BLaER1 (cell line): ENCODE measurements at regions not wholly inside any gene's neighbourhood (a gene's known extent, or its start where the extent isn't known, plus 50 kb on each side); places are given as distances from the start of the nearest gene placed in this dataset.

Source experiments
- H3K27ac ChIP-seq: shearing (Covaris generic); formaldehyde crosslinking; 2 replicates; pipeline ENCODE4 v1.8.1; 2022
- H3K27me3 ChIP-seq: shearing (Covaris generic); formaldehyde crosslinking; 2 replicates; pipeline ENCODE4 v1.8.1; 2022
- H3K36me3 ChIP-seq: shearing (Covaris generic); formaldehyde crosslinking; 2 replicates; pipeline ENCODE4 v1.8.1; 2022
- H3K4me1 ChIP-seq: shearing (Covaris generic); formaldehyde crosslinking; 2 replicates; pipeline ENCODE4 v1.8.1; 2022
- H3K4me2 ChIP-seq: shearing (Covaris generic); formaldehyde crosslinking; 2 replicates; pipeline ENCODE4 v1.8.1; 2022
- H3K4me3 ChIP-seq: shearing (Covaris generic); formaldehyde crosslinking; 2 replicates; pipeline ENCODE4 v1.8.1; 2022
- H3K9ac ChIP-seq: shearing (Covaris generic); formaldehyde crosslinking; 2 replicates; pipeline ENCODE4 v1.8.1; 2022
- H3K9me3 ChIP-seq: shearing (Covaris generic); formaldehyde crosslinking; 2 replicates; pipeline ENCODE4 v1.8.1; 2022
- H4K20me1 ChIP-seq: shearing (Covaris generic); formaldehyde crosslinking; 2 replicates; pipeline ENCODE4 v1.8.1; 2022
- Cebpa-rat ChIP-seq: shearing (Covaris generic); IDR thresholded peaks from 2 replicates; pipeline ENCODE4 v1.8.1; 2022

DNA sequence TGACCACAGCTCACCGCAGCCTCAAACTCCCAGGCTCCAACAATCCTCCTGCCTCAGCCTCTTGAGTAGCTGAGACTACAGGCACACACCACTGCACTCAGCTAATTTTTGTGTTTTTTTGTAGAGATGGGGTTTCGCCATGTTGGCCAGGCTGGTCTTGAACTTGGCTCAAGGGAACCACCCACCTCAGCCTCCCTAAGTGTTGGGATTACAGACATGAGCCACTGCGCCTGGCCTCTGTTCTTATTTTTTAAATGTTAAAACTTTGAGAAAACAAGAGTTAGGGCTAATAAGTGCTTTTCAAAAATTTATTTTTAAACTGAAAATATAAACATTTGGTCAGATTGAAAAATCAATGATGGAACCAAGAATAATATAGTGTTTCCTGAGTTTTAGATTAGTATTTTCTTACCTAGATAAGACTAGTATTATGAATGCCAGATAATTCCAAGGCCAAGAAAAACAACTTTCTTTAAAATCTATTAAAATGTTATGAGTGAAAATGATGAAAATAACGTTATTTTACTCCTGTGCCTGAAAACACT is 66.2 kb upstream of the S1PR1 start:
- H4K20me1 ChIP-seq: no peaks in the 10 kb centered on the region

GRCh38 chr1:101167891-101168290 is 68.9 kb upstream of the S1PR1 start:
- Histone ChIP-seq H3K27ac (no peak overlapping the region), H3K4me3 (no peak overlapping the region), H3K27me3 (no peaks in the 10 kb centered on the region), H3K9me3 (no peaks in the 10 kb centered on the region), H4K20me1 (no peaks in the 10 kb centered on the region), H3K36me3 (no peaks in the 10 kb centered on the region), H3K9ac (no peak overlapping the region), H3K4me2 (no peak overlapping the region), H3K4me1 (no peaks in the 10 kb centered on the region)
- no peak for TF ChIP-seq Cebpa-rat

More for the DNA sequence above, 66.2 kb upstream of the S1PR1 start:
- Histone ChIP-seq H3K4me1 (no peaks in the 10 kb centered on the region), H3K27ac (no peak overlapping the region), H3K27me3 (no peaks in the 10 kb centered on the region), H3K4me3 (no peak overlapping the region), H3K9ac (no peak overlapping the region), H3K4me2 (no peak overlapping the region), H3K9me3 (no peaks in the 10 kb centered on the region), H3K36me3 (no peaks in the 10 kb centered on the region)
- TF ChIP-seq Cebpa-rat: no peak

DNA sequence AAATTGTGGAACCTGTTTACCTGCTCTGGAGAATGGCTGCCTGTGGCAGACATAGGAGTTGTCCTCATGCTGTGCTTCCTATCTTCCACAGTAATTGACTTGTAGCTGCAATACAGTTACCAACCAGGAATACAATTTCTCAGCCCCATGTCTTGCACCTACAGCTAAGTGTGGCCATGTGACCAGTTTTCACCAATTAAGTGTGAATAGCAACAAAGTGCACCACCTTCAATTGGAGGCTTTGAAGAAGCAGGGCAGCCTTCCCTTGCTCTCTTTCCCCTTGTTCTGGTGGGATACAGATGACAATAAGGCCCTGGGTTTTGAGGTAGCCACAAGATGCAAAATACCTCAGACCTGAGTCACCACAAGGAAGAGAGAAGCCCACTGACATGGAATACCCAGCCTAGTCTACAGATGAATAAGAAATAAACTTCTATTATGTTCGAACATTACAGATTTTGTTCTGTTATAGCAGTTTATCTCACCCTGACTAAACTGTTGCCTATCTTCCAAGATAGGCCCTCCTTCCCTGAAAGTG is 70.2 kb upstream of the S1PR1 start:
- no peak for TF ChIP-seq Cebpa-rat
- Histone ChIP-seq H3K36me3 (no peaks in the 10 kb centered on the region), H3K4me3 (no peak overlapping the region)

DNA sequence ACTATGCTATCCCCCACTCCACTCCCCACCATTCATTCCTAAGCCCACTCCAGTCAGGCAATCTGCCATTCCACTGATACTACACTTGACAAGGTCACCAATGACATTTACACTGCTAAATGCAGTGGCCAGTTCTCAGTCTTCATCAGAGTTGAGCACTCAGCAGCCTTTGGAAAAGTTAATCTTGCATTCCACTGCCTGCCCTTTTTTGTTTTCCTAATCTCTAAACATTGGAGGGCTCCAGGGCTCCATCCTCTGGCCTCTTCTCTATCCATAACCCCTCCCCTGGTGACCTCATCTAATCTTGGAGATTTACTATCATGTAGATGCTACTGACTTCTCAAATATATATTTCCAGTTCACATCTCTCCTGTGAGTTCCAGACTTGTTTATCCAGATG is 70.9 kb upstream of the S1PR1 start:
- Histone ChIP-seq H3K4me2 (no peak overlapping the region), H3K9me3 (no peaks in the 10 kb centered on the region), H3K36me3 (no peaks in the 10 kb centered on the region), H3K27me3 (no peaks in the 10 kb centered on the region), H3K4me3 (no peak overlapping the region), H3K4me1 (no peaks in the 10 kb centered on the region), H3K9ac (no peak overlapping the region), H3K27ac (no peak overlapping the region), H4K20me1 (no peaks in the 10 kb centered on the region)
- no peak for TF ChIP-seq Cebpa-rat

More for the DNA sequence above, 70.2 kb upstream of the S1PR1 start:
- Histone ChIP-seq H3K9me3 (no peaks in the 10 kb centered on the region), H3K4me1 (no peaks in the 10 kb centered on the region), H3K4me2 (no peak overlapping the region), H3K9ac (no peak overlapping the region), H3K27me3 (no peaks in the 10 kb centered on the region), H3K27ac (no peak overlapping the region), H4K20me1 (no peaks in the 10 kb centered on the region)

- Histone ChIP-seq H3K9ac (no peak overlapping the region), H3K27me3 (no peaks in the 10 kb centered on the region), H3K4me1 (no peaks in the 10 kb centered on the region), H3K4me3 (no peak overlapping the region), H4K20me1 (no peaks in the 10 kb centered on the region), H3K27ac (no peak overlapping the region), H3K4me2 (no peak overlapping the region), H3K36me3 (no peaks in the 10 kb centered on the region), H3K9me3 (no peaks in the 10 kb centered on the region)
- TF ChIP-seq Cebpa-rat: no peak
These were observed 71.3 kb upstream of the S1PR1 start for GRCh38 chr1:101165532-101165931.

- Histone ChIP-seq H3K4me2 (no peak overlapping the region), H3K9me3 (no peaks in the 10 kb centered on the region)
These were observed 72.0 kb upstream of the S1PR1 start for GRCh38 chr1:101164776-101165175.

DNA sequence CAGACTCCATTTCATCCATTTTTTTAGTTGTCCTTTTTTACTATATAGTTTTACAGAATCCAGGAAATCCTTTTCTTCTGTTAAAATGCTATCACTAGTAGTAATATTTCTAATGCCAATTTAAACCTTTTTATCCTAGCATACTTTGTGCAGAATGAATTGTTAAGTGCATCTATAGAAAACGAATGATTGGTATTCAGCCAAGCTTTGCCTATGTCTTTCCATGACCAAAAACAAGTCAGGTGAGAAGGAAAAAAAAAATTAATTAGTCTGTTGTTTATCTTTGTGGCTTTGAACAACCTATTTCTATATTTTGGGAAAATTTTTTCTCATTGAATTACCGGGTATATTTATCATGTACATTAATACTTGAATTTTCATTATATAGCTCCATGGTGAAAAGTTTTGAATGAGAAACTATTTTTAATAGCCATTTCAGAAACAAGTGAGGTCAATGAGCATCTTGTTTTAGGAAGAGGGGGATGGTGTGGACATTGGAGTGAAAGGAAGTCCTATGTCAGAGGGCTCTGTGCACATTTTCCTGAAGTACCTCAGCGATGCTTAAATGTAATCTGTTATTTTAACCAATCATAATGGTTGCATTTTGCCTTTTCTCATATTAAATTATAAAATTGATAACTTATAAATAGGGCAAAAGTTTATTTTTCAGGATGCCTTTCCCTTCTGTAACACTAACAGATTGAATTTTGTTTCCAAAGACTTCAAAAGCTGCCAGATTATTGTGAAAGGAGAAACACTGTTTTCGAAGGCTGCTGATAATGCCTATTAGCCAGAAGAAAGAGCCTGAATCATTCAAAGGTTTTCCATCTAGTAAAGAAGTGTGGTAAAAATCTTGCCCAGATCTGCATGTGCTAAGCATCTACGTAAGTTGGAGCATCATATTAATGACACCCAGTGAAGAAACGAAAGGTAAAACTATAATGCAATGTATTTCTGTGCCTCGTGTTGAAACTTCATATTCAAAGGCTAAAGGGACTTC is 73.8 kb upstream of the S1PR1 start:
- no peaks in the 10 kb centered on the region for H3K36me3 ChIP-seq
- H3K4me1 ChIP-seq: no peaks in the 10 kb centered on the region
- no peaks in the 10 kb centered on the region for H3K27me3 ChIP-seq
- H3K9me3 ChIP-seq: no peaks in the 10 kb centered on the region
- H3K9ac ChIP-seq: no peak overlapping the region
- H3K4me3 ChIP-seq: no peak overlapping the region
- no peak for TF ChIP-seq Cebpa-rat
- H3K27ac ChIP-seq: no peak overlapping the region
- no peaks in the 10 kb centered on the region for H4K20me1 ChIP-seq
- H3K4me2 ChIP-seq: no peak overlapping the region

More at GRCh38 chr1:101164776-101165175, 72.0 kb upstream of the S1PR1 start:
- no peaks in the 10 kb centered on the region for H3K4me1 ChIP-seq
- TF ChIP-seq Cebpa-rat: no peak
- no peak overlapping the region for H3K9ac ChIP-seq
- no peaks in the 10 kb centered on the region for H3K27me3 ChIP-seq
- H4K20me1 ChIP-seq: no peaks in the 10 kb centered on the region
- no peak overlapping the region for H3K27ac ChIP-seq
- H3K36me3 ChIP-seq: no peaks in the 10 kb centered on the region
- no peak overlapping the region for H3K4me3 ChIP-seq

- no peaks in the 10 kb centered on the region for H3K27me3 ChIP-seq
- no peaks in the 10 kb centered on the region for H3K9me3 ChIP-seq
- no peak overlapping the region for H3K27ac ChIP-seq
- no peaks in the 10 kb centered on the region for H3K4me1 ChIP-seq
- no peak overlapping the region for H3K9ac ChIP-seq
- no peaks in the 10 kb centered on the region for H3K36me3 ChIP-seq
- no peak overlapping the region for H3K4me2 ChIP-seq
- H4K20me1 ChIP-seq: no peaks in the 10 kb centered on the region
- no peak overlapping the region for H3K4me3 ChIP-seq
- no peak for TF ChIP-seq Cebpa-rat
These were observed 74.5 kb upstream of the S1PR1 start for GRCh38 chr1:101162300-101162699.

- no peaks in the 10 kb centered on the region for H3K27me3 ChIP-seq
- no peak overlapping the region for H3K4me2 ChIP-seq
- no peak overlapping the region for H3K4me3 ChIP-seq
- no peaks in the 10 kb centered on the region for H3K4me1 ChIP-seq
- no peaks in the 10 kb centered on the region for H4K20me1 ChIP-seq
- no peak overlapping the region for H3K27ac ChIP-seq
- no peak for TF ChIP-seq Cebpa-rat
- no peak overlapping the region for H3K9ac ChIP-seq
- no peaks in the 10 kb centered on the region for H3K9me3 ChIP-seq
- no peaks in the 10 kb centered on the region for H3K36me3 ChIP-seq
These were observed 75.2 kb upstream of the S1PR1 start for GRCh38 chr1:101161619-101162018.

DNA sequence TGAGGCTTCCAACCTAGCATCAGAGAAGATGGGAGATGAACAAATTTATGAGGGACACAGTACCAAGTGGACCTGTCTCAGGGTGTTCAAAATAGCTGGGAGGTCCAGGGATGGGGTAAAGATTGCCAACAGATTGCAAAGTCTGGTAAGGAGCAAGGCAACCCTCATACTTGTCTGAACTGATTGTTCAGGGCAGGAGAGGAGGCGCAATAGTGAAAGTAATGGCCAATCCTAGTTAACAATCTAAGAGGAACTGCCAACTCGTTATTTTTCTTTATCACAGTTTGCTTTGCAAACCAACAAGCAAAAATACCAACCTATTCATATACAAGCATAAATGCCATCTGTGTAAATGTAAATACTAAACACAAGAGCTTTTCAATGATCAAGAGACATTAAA is 78.4 kb upstream of the S1PR1 start:
- H3K27ac ChIP-seq: no peak overlapping the region
- no peaks in the 10 kb centered on the region for H4K20me1 ChIP-seq
- H3K4me3 ChIP-seq: no peak overlapping the region
- no peaks in the 10 kb centered on the region for H3K9me3 ChIP-seq
- no peak overlapping the region for H3K9ac ChIP-seq
- H3K36me3 ChIP-seq: no peaks in the 10 kb centered on the region
- no peak for TF ChIP-seq Cebpa-rat
- H3K4me2 ChIP-seq: no peak overlapping the region
- H3K27me3 ChIP-seq: no peaks in the 10 kb centered on the region
- H3K4me1 ChIP-seq: no peaks in the 10 kb centered on the region
